HepG2 (cell line): ENCODE measurements at regions not wholly inside any gene's neighbourhood (a gene's known extent, or its start where the extent isn't known, plus 50 kb on each side); places are given as distances from the start of the nearest gene placed in this dataset.

Experiments
- NFYB ChIP-seq: sonication (generic); formaldehyde crosslinking; IDR thresholded peaks from 2 replicates; pipeline ENCODE4 v1.4.0; 2020; ENCODE audit warnings: missing genetic modification reagents
- ZNF331 ChIP-seq: sonication (generic); formaldehyde crosslinking; IDR thresholded peaks from 2 replicates; pipeline ENCODE4 v1.4.0; 2020; ENCODE audit warnings: missing genetic modification reagents
- ZSCAN29 ChIP-seq: sonication (generic); formaldehyde crosslinking; conservative IDR thresholded peaks from 2 replicates; pipeline ENCODE4 v1.4.0; 2020; ENCODE audit warnings: mild to moderate bottlenecking, missing genetic modification reagents

GRCh38 chr2:18446715-18447114 lies 113.7 kb downstream of the RDH14 start:
- TF ChIP-seq NFYB (no peak), ZSCAN29 (CRISPR knock-in tag) (no peak), ZNF331 (no peak)
